GM12892 (cell line): ENCODE measurements at regions not wholly inside any gene's neighbourhood (a gene's known extent, or its start where the extent isn't known, plus 50 kb on each side); places are given as distances from the start of the nearest gene placed in this dataset.

ENCODE experiments used
- POLR2A ChIP-seq: IDR thresholded peaks from 2 replicates; pipeline ENCODE4 v1.6.1; 2011; ENCODE audit warnings: low read depth, low read length, control low read depth
- POLR2AphosphoS5 ChIP-seq: IDR thresholded peaks from 2 replicates; pipeline ENCODE4 v1.6.1; 2011; ENCODE audit warnings: low read depth, low read length, control low read depth
- TAF1 ChIP-seq: IDR thresholded peaks from 2 replicates; pipeline ENCODE4 v1.6.1; 2011; ENCODE audit warnings: low read depth, mild to moderate bottlenecking, control low read depth, low read length, borderline replicate concordance

GRCh38 chr13:107838588-107839161 lies 376.7 kb downstream of the LIG4 start:
- no peak for TF ChIP-seq POLR2A
- TF ChIP-seq POLR2AphosphoS5, result no peak
- no peak for TF ChIP-seq TAF1
